Activated CD8-positive, alpha-beta memory T cell treated with anti-CD3 and anti-CD28 coated beads, Interleukin-2, amount 10 ng/mL, durations not matched to agents 7 days and 5 days (primary cell): ENCODE measurements at regions not wholly inside any gene's neighbourhood (a gene's known extent, or its start where the extent isn't known, plus 50 kb on each side); places are given as distances from the start of the nearest gene placed in this dataset.

Experiments
- ATAC-seq: fragments of 150-1000 bp; cut with Tn5 transposase; one replicate; pipeline ENCODE4 v1.10.0; 2021; ENCODE audit warnings: moderate library complexity
- CTCF ChIA-PET: fragments of 350-600 bp; sonication (Branson Sonifier 250); formaldehyde crosslinking; loops from one replicate; lab custom pipeline; 2021; ENCODE audit warnings: antibody characterized with exemption; lab: Charles Lee
- DNase-seq: peaks from one replicate; pipeline ENCODE4 v3.0.0-alpha.2; 2020
- H3K27ac Mint-ChIP-seq: one replicate; pipeline ENCODE4 v1.8.0; 2021; ENCODE audit warnings: mild to moderate bottlenecking, mixed read lengths
- H3K27me3 Mint-ChIP-seq: one replicate; pipeline ENCODE4 v1.8.0; 2021; ENCODE audit warnings: mixed read lengths
- H3K36me3 Mint-ChIP-seq: one replicate; pipeline ENCODE4 v1.8.0; 2021; ENCODE audit warnings: mild to moderate bottlenecking, mixed read lengths
- H3K4me1 Mint-ChIP-seq: one replicate; pipeline ENCODE4 v1.8.0; 2021; ENCODE audit warnings: mixed read lengths
- H3K4me3 Mint-ChIP-seq: one replicate; pipeline ENCODE4 v1.8.0; 2021; ENCODE audit warnings: mild to moderate bottlenecking, moderate library complexity, mixed read lengths
- H3K9me3 Mint-ChIP-seq: one replicate; pipeline ENCODE4 v1.8.0; 2022; ENCODE audit warnings: low read depth, mixed read lengths

- CTCF ChIA-PET, result no interaction called here
- Mint-ChIP-seq H3K4me3 (no peak overlapping the region), H3K9me3 (peaks cover 16% of the 10 kb centered on the region), H3K4me1 (no peaks in the 10 kb centered on the region), H3K36me3 (no peaks in the 10 kb centered on the region), H3K27ac (no peak overlapping the region), H3K27me3 (no peaks in the 10 kb centered on the region)
- ATAC-seq (no peak), DNase-seq (no peak)
Measured at GRCh38 chr9:80635065-80635464, 1054.3 kb downstream of the TLE1 start.

- no peaks in the 10 kb centered on the region for H3K36me3 Mint-ChIP-seq
- H3K9me3 Mint-ChIP-seq, result peaks cover 16% of the 10 kb centered on the region
- no peak overlapping the region for H3K27ac Mint-ChIP-seq
- no peaks in the 10 kb centered on the region for H3K4me1 Mint-ChIP-seq
- H3K27me3 Mint-ChIP-seq, result no peaks in the 10 kb centered on the region
- ATAC-seq, result no peak
- no peak overlapping the region for H3K4me3 Mint-ChIP-seq
- CTCF ChIA-PET, result no interaction called here
- DNase-seq, result no peak
Measured at GRCh38 chr9:80632041-80632440, 1057.3 kb downstream of the TLE1 start.

- Mint-ChIP-seq H3K27me3 (no peaks in the 10 kb centered on the region), H3K27ac (no peak overlapping the region), H3K4me3 (no peak overlapping the region), H3K4me1 (no peaks in the 10 kb centered on the region), H3K36me3 (no peaks in the 10 kb centered on the region), H3K9me3 (peaks cover 7% of the 10 kb centered on the region)
- DNase-seq, result no peak
- CTCF ChIA-PET, result no interaction called here
- ATAC-seq, result no peak
Measured at GRCh38 chr9:80622508-80622907, 1050.7 kb downstream of the TLE4 start.

- DNase-seq (no peak), ATAC-seq (no peak)
- no peak overlapping the region for H3K27ac Mint-ChIP-seq
- H3K36me3 Mint-ChIP-seq, result no peaks in the 10 kb centered on the region
- no peaks in the 10 kb centered on the region for H3K27me3 Mint-ChIP-seq
- H3K9me3 Mint-ChIP-seq, result peaks cover 7% of the 10 kb centered on the region
- H3K4me1 Mint-ChIP-seq, result no peaks in the 10 kb centered on the region
- no peak overlapping the region for H3K4me3 Mint-ChIP-seq
- CTCF ChIA-PET, result no interaction called here
Measured at GRCh38 chr9:80619356-80619755, 1047.6 kb downstream of the TLE4 start.

GRCh38 chr9:80615964-80616363, 1044.2 kb downstream of the TLE4 start:
- CTCF ChIA-PET, result no interaction called here

GRCh38 chr9:80605793-80606192, 1034.0 kb downstream of the TLE4 start:
- Mint-ChIP-seq H3K4me3 (no peak overlapping the region), H3K27ac (no peak overlapping the region), H3K9me3 (peaks cover 7% of the 10 kb centered on the region), H3K27me3 (no peaks in the 10 kb centered on the region), H3K36me3 (no peaks in the 10 kb centered on the region), H3K4me1 (no peaks in the 10 kb centered on the region)
- DNase-seq (no peak), ATAC-seq (no peak)
- CTCF ChIA-PET, result no interaction called here

More at GRCh38 chr9:80615964-80616363, 1044.2 kb downstream of the TLE4 start:
- Mint-ChIP-seq H3K9me3 (peaks cover 7% of the 10 kb centered on the region), H3K36me3 (no peaks in the 10 kb centered on the region), H3K27me3 (no peaks in the 10 kb centered on the region), H3K4me3 (no peak overlapping the region), H3K27ac (no peak overlapping the region), H3K4me1 (no peaks in the 10 kb centered on the region)
- no peak for ATAC-seq
- no peak for DNase-seq

- DNase-seq (no peak), ATAC-seq (no peak)
- H3K4me3 Mint-ChIP-seq, result no peak overlapping the region
- H3K36me3 Mint-ChIP-seq, result no peaks in the 10 kb centered on the region
- no peak overlapping the region for H3K27ac Mint-ChIP-seq
- H3K9me3 Mint-ChIP-seq, result peaks cover 7% of the 10 kb centered on the region
- no peaks in the 10 kb centered on the region for H3K27me3 Mint-ChIP-seq
- H3K4me1 Mint-ChIP-seq, result no peaks in the 10 kb centered on the region
- CTCF ChIA-PET, result no interaction called here
Measured at GRCh38 chr9:80605129-80605528, 1033.4 kb downstream of the TLE4 start.

- no peaks in the 10 kb centered on the region for H3K27me3 Mint-ChIP-seq
Measured at GRCh38 chr9:80602291-80602690, 1030.5 kb downstream of the TLE4 start.

GRCh38 chr9:80596579-80596978, 1024.8 kb downstream of the TLE4 start:
- ATAC-seq (no peak), DNase-seq (no peak)
- Mint-ChIP-seq H3K27me3 (no peaks in the 10 kb centered on the region), H3K4me1 (no peaks in the 10 kb centered on the region), H3K9me3 (peaks cover 8% of the 10 kb centered on the region), H3K36me3 (no peaks in the 10 kb centered on the region), H3K27ac (no peak overlapping the region), H3K4me3 (no peak overlapping the region)
- CTCF ChIA-PET, result no interaction called here

More at GRCh38 chr9:80602291-80602690, 1030.5 kb downstream of the TLE4 start:
- DNase-seq (no peak), ATAC-seq (no peak)
- H3K4me1 Mint-ChIP-seq, result no peaks in the 10 kb centered on the region
- H3K36me3 Mint-ChIP-seq, result no peaks in the 10 kb centered on the region
- H3K27ac Mint-ChIP-seq, result no peak overlapping the region
- no peak overlapping the region for H3K4me3 Mint-ChIP-seq
- H3K9me3 Mint-ChIP-seq, result peaks cover 11% of the 10 kb centered on the region
- CTCF ChIA-PET, result no interaction called here

GRCh38 chr9:80595192-80595591, 1023.4 kb downstream of the TLE4 start:
- Mint-ChIP-seq H3K4me3 (no peak overlapping the region), H3K36me3 (no peaks in the 10 kb centered on the region), H3K27ac (no peak overlapping the region), H3K9me3 (peaks cover 11% of the 10 kb centered on the region), H3K4me1 (no peaks in the 10 kb centered on the region), H3K27me3 (no peaks in the 10 kb centered on the region)
- DNase-seq (no peak), ATAC-seq (no peak)
- CTCF ChIA-PET, result no interaction called here

- CTCF ChIA-PET, result no interaction called here
- Mint-ChIP-seq H3K27me3 (no peaks in the 10 kb centered on the region), H3K4me3 (no peak overlapping the region), H3K4me1 (no peaks in the 10 kb centered on the region), H3K27ac (no peak overlapping the region), H3K36me3 (no peaks in the 10 kb centered on the region), H3K9me3 (peaks cover 7% of the 10 kb centered on the region)
- ATAC-seq (no peak), DNase-seq (no peak)
Measured at GRCh38 chr9:80592413-80592812, 1020.6 kb downstream of the TLE4 start.

- no peaks in the 10 kb centered on the region for H3K36me3 Mint-ChIP-seq
- ATAC-seq (no peak), DNase-seq (no peak)
- H3K4me1 Mint-ChIP-seq, result no peaks in the 10 kb centered on the region
- no peak overlapping the region for H3K4me3 Mint-ChIP-seq
- CTCF ChIA-PET, result no interaction called here
- no peak overlapping the region for H3K27ac Mint-ChIP-seq
- H3K9me3 Mint-ChIP-seq, result peaks cover 7% of the 10 kb centered on the region
- H3K27me3 Mint-ChIP-seq, result no peaks in the 10 kb centered on the region
Measured at GRCh38 chr9:80586786-80587330, 1015.1 kb downstream of the TLE4 start.

GRCh38 chr9:80571953-80572352, 1000.2 kb downstream of the TLE4 start:
- peaks cover 2% of the 10 kb centered on the region for H3K36me3 Mint-ChIP-seq
- CTCF ChIA-PET, result no interaction called here
- no peak overlapping the region for H3K27ac Mint-ChIP-seq
- ATAC-seq (no peak), DNase-seq (no peak)
- peaks cover 34% of the 10 kb centered on the region for H3K9me3 Mint-ChIP-seq
- H3K4me1 Mint-ChIP-seq, result no peaks in the 10 kb centered on the region
- H3K4me3 Mint-ChIP-seq, result no peak overlapping the region
- H3K27me3 Mint-ChIP-seq, result no peaks in the 10 kb centered on the region

- no peak overlapping the region for H3K27ac Mint-ChIP-seq
- ATAC-seq, result no peak
Measured at GRCh38 chr9:80569236-80569635, 997.5 kb downstream of the TLE4 start.

GRCh38 chr9:80561526-80561925, 989.8 kb downstream of the TLE4 start:
- Mint-ChIP-seq H3K36me3 (no peaks in the 10 kb centered on the region), H3K4me3 (no peak overlapping the region), H3K27ac (no peak overlapping the region), H3K27me3 (no peaks in the 10 kb centered on the region), H3K9me3 (peaks cover 13% of the 10 kb centered on the region), H3K4me1 (no peaks in the 10 kb centered on the region)
- ATAC-seq, result no peak
- no peak for DNase-seq
- CTCF ChIA-PET, result no interaction called here

More at GRCh38 chr9:80569236-80569635, 997.5 kb downstream of the TLE4 start:
- no peak for DNase-seq
- CTCF ChIA-PET, result no interaction called here
- no peaks in the 10 kb centered on the region for H3K27me3 Mint-ChIP-seq
- peaks cover 25% of the 10 kb centered on the region for H3K9me3 Mint-ChIP-seq
- peaks cover 2% of the 10 kb centered on the region for H3K36me3 Mint-ChIP-seq
- no peak overlapping the region for H3K4me3 Mint-ChIP-seq
- H3K4me1 Mint-ChIP-seq, result no peaks in the 10 kb centered on the region
